Thyroid gland (tissue), 4 donors: ENCODE measurements at regions not wholly inside any gene's neighbourhood (a gene's known extent, or its start where the extent isn't known, plus 50 kb on each side); places are given as distances from the start of the nearest gene placed in this dataset.

ENCODE experiments used
- POLR2A ChIP-seq, 2 donors: fragments of 450-650 bp; IDR thresholded peaks; one replicate each; pipeline ENCODE4 v1.6.1; 2017; ENCODE audit warnings: antibody characterized with exemption in 2 of 2, mild to moderate bottlenecking in 2 of 2, moderate library complexity in 1 of 2
- TF ChIP-seq, protein P1 (sequence below), 6 experiments: fragments of 200-600 bp in 3 of 6; fragments of 450-650 bp in 3 of 6; sonication (generic) in 3 of 6; IDR thresholded peaks; one replicate each; pipeline ENCODE4 v1.5.1; 2016 to 2019; ENCODE audit warnings: antibody characterized with exemption in 6 of 6, mild to moderate bottlenecking in 2 of 6, inconsistent platforms in 1 of 6, moderate library complexity in 1 of 6

GRCh38 chr15:94838281-94838680, 606.9 kb downstream of the MCTP2 start:
- no peak for TF ChIP-seq POLR2A (IDR thresholded peaks at IDR 0.05)
- TF ChIP-seq, protein P1, sequence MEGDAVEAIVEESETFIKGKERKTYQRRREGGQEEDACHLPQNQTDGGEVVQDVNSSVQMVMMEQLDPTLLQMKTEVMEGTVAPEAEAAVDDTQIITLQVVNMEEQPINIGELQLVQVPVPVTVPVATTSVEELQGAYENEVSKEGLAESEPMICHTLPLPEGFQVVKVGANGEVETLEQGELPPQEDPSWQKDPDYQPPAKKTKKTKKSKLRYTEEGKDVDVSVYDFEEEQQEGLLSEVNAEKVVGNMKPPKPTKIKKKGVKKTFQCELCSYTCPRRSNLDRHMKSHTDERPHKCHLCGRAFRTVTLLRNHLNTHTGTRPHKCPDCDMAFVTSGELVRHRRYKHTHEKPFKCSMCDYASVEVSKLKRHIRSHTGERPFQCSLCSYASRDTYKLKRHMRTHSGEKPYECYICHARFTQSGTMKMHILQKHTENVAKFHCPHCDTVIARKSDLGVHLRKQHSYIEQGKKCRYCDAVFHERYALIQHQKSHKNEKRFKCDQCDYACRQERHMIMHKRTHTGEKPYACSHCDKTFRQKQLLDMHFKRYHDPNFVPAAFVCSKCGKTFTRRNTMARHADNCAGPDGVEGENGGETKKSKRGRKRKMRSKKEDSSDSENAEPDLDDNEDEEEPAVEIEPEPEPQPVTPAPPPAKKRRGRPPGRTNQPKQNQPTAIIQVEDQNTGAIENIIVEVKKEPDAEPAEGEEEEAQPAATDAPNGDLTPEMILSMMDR (IDR thresholded peaks at IDR 0.05) = no peak
